8988T (cell line): ENCODE measurements at regions not wholly inside any gene's neighbourhood (a gene's known extent, or its start where the extent isn't known, plus 50 kb on each side); places are given as distances from the start of the nearest gene placed in this dataset.

Experiments
- DNase-seq: peaks from one replicate; pipeline ENCODE4 v3.0.0; 2011

- no peak for DNase-seq
Observed at GRCh38 chr11:11710556-11710955, 88.8 kb upstream of the GALNT18 start.

DNA sequence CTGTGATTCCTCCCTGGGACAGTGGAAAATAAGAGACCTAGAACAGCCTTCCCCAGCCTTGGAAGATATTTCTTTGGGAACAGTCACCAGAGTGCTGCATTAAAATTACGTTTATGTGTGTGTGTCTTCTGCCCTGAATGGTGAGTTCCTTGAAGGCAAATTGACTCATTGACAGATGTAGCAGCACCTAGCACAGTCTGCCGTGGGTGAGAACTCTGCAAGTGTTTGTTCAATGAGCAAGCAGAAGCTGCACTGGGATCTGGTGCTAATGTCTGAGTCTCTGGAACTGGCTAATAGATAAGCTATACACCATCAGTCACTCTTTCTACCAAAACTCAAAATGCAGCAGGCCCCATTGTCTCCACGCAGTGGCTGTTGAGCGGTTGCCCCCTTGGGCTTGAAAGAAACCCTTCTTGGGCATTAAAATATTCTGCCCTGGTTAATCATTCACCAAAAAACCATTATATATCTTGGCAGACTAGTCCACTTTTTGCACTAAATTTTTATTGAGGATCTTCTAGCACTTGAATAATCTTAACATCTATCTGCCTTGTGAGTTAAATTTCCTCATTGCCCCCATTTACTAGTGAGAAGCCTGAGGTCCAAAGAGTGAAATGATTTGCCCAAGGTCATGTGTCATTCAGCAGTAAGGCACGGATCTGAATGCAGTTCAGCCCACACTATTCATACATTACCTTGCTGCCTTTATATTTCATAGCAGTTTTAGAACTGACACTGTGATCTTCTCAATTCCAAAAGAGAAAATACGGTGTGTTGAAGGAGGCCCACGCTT lies 87.8 kb upstream of the GALNT18 start:
- no peak for DNase-seq

- no peak for DNase-seq
Observed at GRCh38 chr11:11708256-11708655, 86.5 kb upstream of the GALNT18 start.

DNA sequence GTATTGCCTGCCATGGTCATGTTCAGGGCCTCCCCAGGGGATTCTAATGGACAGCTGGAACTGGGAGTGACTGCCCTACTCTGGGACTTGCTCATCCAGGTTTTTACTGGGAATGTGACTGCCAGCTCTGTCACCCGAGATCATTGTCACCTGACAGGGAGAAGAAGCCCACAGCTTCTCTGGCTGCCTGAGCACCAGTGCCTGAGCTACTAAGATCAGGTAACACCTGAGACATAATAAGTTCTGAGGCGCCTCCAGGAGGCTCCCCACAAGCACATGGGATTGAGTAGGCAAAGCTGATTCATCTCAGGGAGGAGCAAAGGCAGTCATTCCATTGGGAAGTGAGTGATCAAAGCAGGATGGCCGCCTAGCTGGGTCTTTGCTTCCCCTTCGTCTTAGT lies 84.2 kb upstream of the GALNT18 start:
- DNase-seq = no peak

- DNase-seq = no peak
Observed at GRCh38 chr11:11703885-11704284, 82.1 kb upstream of the GALNT18 start.

- DNase-seq = no peak
Observed at GRCh38 chr11:11701070-11701469, 79.3 kb upstream of the GALNT18 start.

- no peak for DNase-seq
Observed at GRCh38 chr11:11697796-11698195, 76.0 kb upstream of the GALNT18 start.

GRCh38 chr11:11691296-11692151 lies 69.7 kb upstream of the GALNT18 start:
- no peak for DNase-seq

- no peak for DNase-seq
Observed at GRCh38 chr11:11681536-11681935, 59.7 kb upstream of the GALNT18 start.

- DNase-seq = no peak
Observed at GRCh38 chr11:11677672-11678356, 56.0 kb upstream of the GALNT18 start.

- DNase-seq = no peak
Observed at GRCh38 chr11:11675671-11676181, 53.9 kb upstream of the GALNT18 start.

DNA sequence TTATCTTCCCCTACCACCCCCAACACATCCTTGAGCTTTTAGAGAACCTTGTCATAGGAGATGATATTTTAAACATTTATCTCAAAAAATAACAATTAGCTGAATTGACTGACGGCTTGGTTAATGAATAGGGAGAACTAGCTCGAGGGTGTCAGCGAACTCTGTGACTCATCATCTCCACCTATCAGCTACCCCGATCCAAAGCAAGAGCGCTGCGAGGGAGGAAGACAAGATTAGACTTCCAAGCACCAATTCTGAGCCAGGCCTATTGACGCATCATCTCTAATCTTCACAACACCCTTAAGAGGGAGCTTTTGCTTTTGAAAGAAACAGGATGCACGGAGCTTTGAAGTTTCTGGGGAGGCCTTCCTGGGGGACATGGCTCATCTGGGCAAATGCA lies 51.0 kb upstream of the GALNT18 start:
- no peak for DNase-seq

GRCh38 chr11:11672101-11672500 lies 50.3 kb upstream of the GALNT18 start:
- DNase-seq = no peak
